ENCODE measurements at regions not wholly inside any gene's neighbourhood (a gene's known extent, or its start where the extent isn't known, plus 50 kb on each side); places are given as distances from the start of the nearest gene placed in this dataset.

GRCh38 chr15:61387675-61388074, 158.6 kb upstream of the RORA start:
- TF ChIP-seq POLR2A (IDR thresholded peaks at IDR 0.05) = no peak
- TF ChIP-seq, protein P1, sequence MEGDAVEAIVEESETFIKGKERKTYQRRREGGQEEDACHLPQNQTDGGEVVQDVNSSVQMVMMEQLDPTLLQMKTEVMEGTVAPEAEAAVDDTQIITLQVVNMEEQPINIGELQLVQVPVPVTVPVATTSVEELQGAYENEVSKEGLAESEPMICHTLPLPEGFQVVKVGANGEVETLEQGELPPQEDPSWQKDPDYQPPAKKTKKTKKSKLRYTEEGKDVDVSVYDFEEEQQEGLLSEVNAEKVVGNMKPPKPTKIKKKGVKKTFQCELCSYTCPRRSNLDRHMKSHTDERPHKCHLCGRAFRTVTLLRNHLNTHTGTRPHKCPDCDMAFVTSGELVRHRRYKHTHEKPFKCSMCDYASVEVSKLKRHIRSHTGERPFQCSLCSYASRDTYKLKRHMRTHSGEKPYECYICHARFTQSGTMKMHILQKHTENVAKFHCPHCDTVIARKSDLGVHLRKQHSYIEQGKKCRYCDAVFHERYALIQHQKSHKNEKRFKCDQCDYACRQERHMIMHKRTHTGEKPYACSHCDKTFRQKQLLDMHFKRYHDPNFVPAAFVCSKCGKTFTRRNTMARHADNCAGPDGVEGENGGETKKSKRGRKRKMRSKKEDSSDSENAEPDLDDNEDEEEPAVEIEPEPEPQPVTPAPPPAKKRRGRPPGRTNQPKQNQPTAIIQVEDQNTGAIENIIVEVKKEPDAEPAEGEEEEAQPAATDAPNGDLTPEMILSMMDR (IDR thresholded peaks at IDR 0.05) = no peak
- TF ChIP-seq POLR2AphosphoS5 (IDR thresholded peaks at IDR 0.05) = no peak
